Common myeloid progenitor, CD34-positive (primary cell): ENCODE measurements at regions not wholly inside any gene's neighbourhood (a gene's known extent, or its start where the extent isn't known, plus 50 kb on each side); places are given as distances from the start of the nearest gene placed in this dataset.

ENCODE experiments used
- CTCF ChIA-PET: fragments of 350-600 bp; sonication (Branson Sonifier 250); formaldehyde crosslinking; loops from one replicate; lab custom pipeline; 2021; ENCODE audit warnings: antibody characterized with exemption; lab: Charles Lee
- POLR2A ChIA-PET: fragments of 350-600 bp; sonication (Branson Sonifier 250); formaldehyde crosslinking; loops from one replicate; lab custom pipeline; 2021; ENCODE audit warnings: antibody characterized with exemption; lab: Charles Lee
- DNase-seq, 3 donors: peaks; one replicate each; pipeline versions ENCODE4 v3.0.0 to v3.0.0-alpha.2; 2013
- H3K27ac ChIP-seq, 2 experiments: 1 replicate in 1 of 2; 2 replicates in 1 of 2; pipeline ENCODE4 v1.7.0; 2013; ENCODE audit warnings: inconsistent platforms in 2 of 2, low read length in 2 of 2, mild to moderate bottlenecking in 2 of 2, low read depth in 1 of 2, moderate library complexity in 1 of 2; ENCODE audit not compliant: severe bottlenecking in 2 of 2, insufficient read depth in 1 of 2, poor library complexity in 1 of 2
- H3K27me3 ChIP-seq, 5 experiments: replicated peaks in 2 of 5; 1 replicate in 3 of 5; 2 replicates in 2 of 5; pipeline versions ENCODE4 v1.6.1 to v1.7.0; 2013; ENCODE audit warnings: low read length in 4 of 5, mild to moderate bottlenecking in 2 of 5, moderate library complexity in 2 of 5, inconsistent platforms in 1 of 5; ENCODE audit not compliant: insufficient read depth in 5 of 5, control insufficient read depth in 4 of 5
- H3K36me3 ChIP-seq, 4 experiments: 1 replicate in 2 of 4; 2 replicates in 2 of 4; pipeline versions ENCODE4 v1.6.1 to v1.7.0; 2013; ENCODE audit warnings: low read length in 3 of 4, control low read depth in 1 of 4, mild to moderate bottlenecking in 1 of 4; ENCODE audit not compliant: control insufficient read depth in 4 of 4, insufficient read depth in 4 of 4
- H3K4me1 ChIP-seq, 4 experiments: 1 replicate in 3 of 4; 2 replicates in 1 of 4; pipeline versions ENCODE4 v1.6.1 to v1.7.1; 2013; ENCODE audit warnings: low read length in 3 of 4, mild to moderate bottlenecking in 3 of 4, control low read depth in 1 of 4, inconsistent platforms in 1 of 4, moderate library complexity in 1 of 4; ENCODE audit not compliant: control insufficient read depth in 4 of 4, insufficient read depth in 4 of 4; ENCODE audit errors: control extremely low read depth in 1 of 4
- H3K4me3 ChIP-seq, 7 experiments: 1 replicate in 4 of 7; 2 replicates in 3 of 7; pipeline versions ENCODE4 v1.5.1 to v1.7.0; 2013; ENCODE audit warnings: mild to moderate bottlenecking in 7 of 7, low read length in 6 of 7, moderate library complexity in 6 of 7, inconsistent platforms in 2 of 7, low read depth in 2 of 7, control low read depth in 1 of 7; ENCODE audit not compliant: insufficient read depth in 4 of 7, control insufficient read depth in 1 of 7; ENCODE audit errors: extremely low read depth in 1 of 7
- H3K9me3 ChIP-seq, 5 experiments: 1 replicate in 4 of 5; 2 replicates in 1 of 5; pipeline versions ENCODE4 v1.6.1 to v1.7.1; 2013; ENCODE audit warnings: low read length in 4 of 5, mild to moderate bottlenecking in 2 of 5, inconsistent platforms in 1 of 5, low read depth in 1 of 5, moderate library complexity in 1 of 5; ENCODE audit not compliant: control insufficient read depth in 4 of 5, insufficient read depth in 2 of 5; ENCODE audit errors: control extremely low read depth in 1 of 5
- WGBS: methylation state at CpG from one replicate; pipeline ENCODE4 v1.1.5; 2013; ENCODE audit not compliant: insufficient coverage; 5-methylcytosine and 5-hydroxymethylcytosine counted together

DNA sequence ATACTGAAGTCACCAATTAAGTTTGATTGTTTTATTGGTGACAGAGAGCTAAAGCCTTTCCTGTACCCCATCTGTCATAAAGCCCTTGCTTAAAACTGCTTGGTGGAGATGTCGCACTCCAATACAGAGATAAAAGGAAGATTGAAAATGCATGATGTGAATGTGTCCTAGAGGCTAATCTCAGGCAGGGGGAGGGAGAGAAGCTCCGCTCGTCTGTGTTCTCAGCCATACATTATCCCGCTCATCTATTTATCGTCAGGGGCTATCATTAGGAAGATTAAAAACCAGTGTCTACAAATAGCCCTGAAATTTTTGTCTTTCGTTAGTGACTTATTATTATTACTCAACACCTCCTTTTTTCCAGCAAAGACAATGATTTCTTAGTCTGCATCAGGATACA, 110.3 kb downstream of the CMPK2 start:
- no peak for DNase-seq
- ChIA-PET POLR2A (no interaction called here), CTCF (interaction anchor here (0.9 kb wide), 1 partner anchor 19 kb away, joined by 4 read pairs; no protein-coding TSS in a partner anchor)
- H3K4me1 ChIP-seq, result no peaks in the 10 kb centered on the region
- H3K36me3 ChIP-seq, result no peaks in the 10 kb centered on the region
- H3K27me3 ChIP-seq, result peaks cover 0 to 12% (median 9%) of the 10 kb centered on the region in 5 experiments
- H3K9me3 ChIP-seq, result no peaks in the 10 kb centered on the region
- H3K4me3 ChIP-seq, result no peak overlapping the region
- 100% methylated on average over 6 of the region's 6 CpGs for WGBS
- H3K27ac ChIP-seq, result no peak overlapping the region

- H3K36me3 ChIP-seq, result no peaks in the 10 kb centered on the region
- peaks cover 0 to 11% (median 3%) of the 10 kb centered on the region in 5 experiments for H3K27me3 ChIP-seq
- H3K4me3 ChIP-seq, result no peak overlapping the region
- H3K4me1 ChIP-seq, result no peaks in the 10 kb centered on the region
- no peak overlapping the region for H3K27ac ChIP-seq
- CTCF ChIA-PET, result no interaction called here
- POLR2A ChIA-PET, result no interaction called here
- H3K9me3 ChIP-seq, result no peaks in the 10 kb centered on the region
- DNase-seq, result no peak
- WGBS, result 88% methylated on average over 9 of the region's 10 CpGs
Measured at GRCh38 chr2:6757215-6757614, 108.5 kb downstream of the CMPK2 start.

DNA sequence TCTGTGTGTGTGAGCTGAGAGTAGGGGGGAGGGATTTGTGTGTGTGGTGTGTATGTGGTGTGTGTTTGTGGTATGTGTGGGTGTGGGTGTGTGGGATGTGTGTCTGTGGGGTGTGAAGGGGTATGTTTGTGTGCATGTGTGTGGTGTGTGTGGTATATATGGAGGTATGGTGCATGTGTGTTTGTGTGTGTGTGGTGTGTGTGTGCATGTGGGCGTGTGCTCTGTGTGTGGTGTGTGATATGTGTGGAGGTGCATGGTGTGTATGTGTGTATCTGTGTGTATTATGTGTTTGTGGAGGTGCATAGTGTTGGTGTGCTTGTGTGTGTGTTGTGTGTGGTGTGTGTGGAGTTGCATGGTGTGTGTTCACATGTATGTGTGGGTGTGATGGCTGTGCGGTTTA, 106.0 kb downstream of the CMPK2 start:
- H3K9me3 ChIP-seq, result no peaks in the 10 kb centered on the region
- POLR2A ChIA-PET, result no interaction called here
- CTCF ChIA-PET, result no interaction called here
- H3K27ac ChIP-seq, result no peak overlapping the region
- peaks cover 0 to 2% (median 0%) of the 10 kb centered on the region in 5 experiments for H3K27me3 ChIP-seq
- H3K4me3 ChIP-seq, result no peak overlapping the region
- WGBS, result 100% methylated on average over 2 of the region's 2 CpGs
- H3K36me3 ChIP-seq, result no peaks in the 10 kb centered on the region
- H3K4me1 ChIP-seq, result no peaks in the 10 kb centered on the region
- no peak for DNase-seq

DNA sequence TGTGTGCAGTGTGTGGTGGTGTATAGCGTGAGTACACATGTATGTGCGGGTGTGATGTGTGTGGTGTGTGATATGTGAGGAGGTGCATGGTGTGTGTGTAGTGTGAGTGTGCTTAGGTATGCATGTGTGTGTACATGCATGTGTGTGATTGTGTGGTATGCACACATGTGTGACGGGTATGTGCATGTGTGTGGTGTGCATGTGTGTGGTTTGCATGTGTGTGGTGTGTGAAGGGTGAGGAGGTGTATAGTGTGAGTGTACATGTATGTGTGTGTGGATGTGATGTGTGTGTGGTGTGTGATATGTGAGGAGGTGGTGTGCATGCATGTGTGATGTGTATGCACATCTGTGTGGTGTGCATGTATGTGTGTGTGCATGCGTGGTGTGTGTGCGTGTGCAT, 105.6 kb downstream of the CMPK2 start:
- Histone ChIP-seq H3K27me3 (peaks cover 0 to 2% (median 0%) of the 10 kb centered on the region in 5 experiments), H3K36me3 (no peaks in the 10 kb centered on the region), H3K4me3 (no peak overlapping the region), H3K27ac (no peak overlapping the region), H3K4me1 (no peaks in the 10 kb centered on the region), H3K9me3 (no peaks in the 10 kb centered on the region)
- CTCF ChIA-PET, result no interaction called here
- POLR2A ChIA-PET, result no interaction called here
- no peak for DNase-seq
- 100% methylated on average over 2 of the region's 5 CpGs for WGBS

- Histone ChIP-seq H3K27me3 (peaks cover 0 to 8% (median 0%) of the 10 kb centered on the region in 5 experiments), H3K27ac (no peak overlapping the region), H3K36me3 (no peaks in the 10 kb centered on the region), H3K9me3 (no peaks in the 10 kb centered on the region), H3K4me3 (no peak overlapping the region), H3K4me1 (no peaks in the 10 kb centered on the region)
- DNase-seq, result no peak
- 100% methylated on average over 4 of the region's 9 CpGs for WGBS
- CTCF ChIA-PET, result no interaction called here
- POLR2A ChIA-PET, result no interaction called here
Measured at GRCh38 chr2:6764968-6765723, 100.6 kb downstream of the CMPK2 start.

- peaks cover 0 to 3% (median 1%) of the 10 kb centered on the region in 4 experiments for H3K4me1 ChIP-seq
- H3K36me3 ChIP-seq, result no peaks in the 10 kb centered on the region
- no peak overlapping the region for H3K4me3 ChIP-seq
- CTCF ChIA-PET, result no interaction called here
- H3K27ac ChIP-seq, result no peak overlapping the region
- H3K9me3 ChIP-seq, result no peaks in the 10 kb centered on the region
- no peak for DNase-seq
- POLR2A ChIA-PET, result no interaction called here
- H3K27me3 ChIP-seq, result peaks cover 0 to 37% (median 8%) of the 10 kb centered on the region in 5 experiments
Measured at GRCh38 chr2:6769346-6769745, 96.4 kb downstream of the CMPK2 start.

- CTCF ChIA-PET, result no interaction called here
- WGBS, result 80% methylated on average over 16 of the region's 16 CpGs
- Histone ChIP-seq H3K4me3 (no peak overlapping the region), H3K27me3 (peaks cover 0 to 39% (median 9%) of the 10 kb centered on the region in 5 experiments), H3K27ac (no peak overlapping the region), H3K4me1 (peaks cover 0 to 3% (median 1%) of the 10 kb centered on the region in 4 experiments), H3K36me3 (no peaks in the 10 kb centered on the region), H3K9me3 (no peaks in the 10 kb centered on the region)
- no peak for DNase-seq
- POLR2A ChIA-PET, result no interaction called here
Measured at GRCh38 chr2:6770006-6770405, 95.7 kb downstream of the CMPK2 start.
